Ovary (tissue), 7 donors: ENCODE measurements at regions not wholly inside any gene's neighbourhood (a gene's known extent, or its start where the extent isn't known, plus 50 kb on each side); places are given as distances from the start of the nearest gene placed in this dataset.
A peak's percentile ranks its signal among the peaks of the same experiment; 100 is the strongest.

Experiments used
- DNase-seq, 5 donors: peaks; one replicate each; pipeline ENCODE4 v3.0.0-alpha.2; 2019 to 2020
- H3K27ac ChIP-seq, 2 donors: fragments of 200-600 bp; one replicate each; pipeline versions ENCODE4 v1.5.1 to v1.8.0; 2019 to 2022
- H3K27me3 ChIP-seq: fragments of 200-600 bp; one replicate; pipeline ENCODE4 v1.8.0; 2022
- H3K36me3 ChIP-seq: fragments of 200-600 bp; sonication (generic); one replicate; pipeline ENCODE4 v1.5.1; 2019
- H3K4me1 ChIP-seq: one replicate; pipeline ENCODE4 v1.8.1; 2013; ENCODE audit warnings: mild to moderate bottlenecking, moderate library complexity; ENCODE audit not compliant: insufficient read depth
- H3K4me3 ChIP-seq: fragments of 200-600 bp; sonication (generic); one replicate; pipeline ENCODE4 v1.5.1; 2017
- H3K9me3 ChIP-seq, 2 donors: fragments of 200-600 bp in 1 of 2; sonication (generic) in 1 of 2; one replicate each; pipeline versions ENCODE4 v1.5.1 to v1.8.1; 2013 to 2019; ENCODE audit warnings: mild to moderate bottlenecking in 1 of 2, moderate library complexity in 1 of 2
- CTCF ChIP-seq, 3 donors: fragments of 450-650 bp in 2 of 3; fragments of 200-600 bp in 1 of 3; IDR thresholded peaks; one replicate each; pipeline versions ENCODE4 v1.5.1 to v1.8.0; 2016 to 2022; ENCODE audit warnings: antibody characterized with exemption in 3 of 3, mild to moderate bottlenecking in 1 of 3
- EP300 ChIP-seq: sonication (generic); formaldehyde crosslinking; IDR thresholded peaks from one replicate; pipeline ENCODE4 v1.6.1; 2017; ENCODE audit warnings: antibody characterized with exemption
- POLR2A ChIP-seq: fragments of 450-650 bp; IDR thresholded peaks from one replicate; pipeline ENCODE4 v1.6.1; 2017; ENCODE audit warnings: antibody characterized with exemption, mild to moderate bottlenecking, moderate library complexity
- WGBS, 3 donors: extraction: QIAGEN DNeasy Blood & Tissue Kit in 1 of 3; methylation state at CpG; one replicate each; pipeline versions ENCODE4 v1.1.5 to v1.1.7; 2013 to 2017; 5-methylcytosine and 5-hydroxymethylcytosine counted together
- intact Hi-C, 4 donors: fragments of 100-400 bp; cut with DNase I; formaldehyde crosslinking; loops; one replicate each; pipeline versions ENCODE4 v1.11.0 to v1.15.1; 2022 to 2023
- donor health status: DM: no; HTN: no; CAD: no; lungs with moderate emphysema.
- donor health status: DM: no; HTN: no; CAD: no.
- donor health status: Bipolar disorder and iron deficiency.
- donor health status: DM: no; HTN: no; CAD: no.
- donor health status: DM: yes; HTN: yes; CAD: no.

- 24 to 35% (median 32%) methylated on average over 40 of the region's 40 CpGs for WGBS, 3 donors
- Histone ChIP-seq H3K36me3 (no peaks in the 10 kb centered on the region), H3K27ac (no peak overlapping the region), H3K27me3 (no peaks in the 10 kb centered on the region), H3K9me3 (no peaks in the 10 kb centered on the region), H3K4me3 (peak overlapping the region; percentile 16), H3K4me1 (peaks cover 6% of the 10 kb centered on the region)
- intact Hi-C loops: no loop called here
- TF ChIP-seq CTCF (IDR thresholded peaks at IDR 0.05) (no peak), EP300 (no peak), POLR2A (no peak)
- no peak for DNase-seq
Measured at GRCh38 chr1:112850034-112850757, 105.8 kb downstream of the SLC16A1 start.

GRCh38 chr1:112849425-112850033 lies 106.5 kb downstream of the SLC16A1 start:
- Histone ChIP-seq H3K4me3 (peak overlapping the region; percentile 16), H3K27me3 (no peaks in the 10 kb centered on the region)

GRCh38 chr1:112841825-112842224 lies 114.2 kb downstream of the SLC16A1 start:
- intact Hi-C loops: no loop called here
- TF ChIP-seq CTCF (IDR thresholded peaks at IDR 0.05) (no peak), EP300 (no peak), POLR2A (no peak)
- Histone ChIP-seq H3K27ac (no peak overlapping the region), H3K36me3 (no peaks in the 10 kb centered on the region), H3K4me1 (no peaks in the 10 kb centered on the region), H3K9me3 (no peaks in the 10 kb centered on the region), H3K27me3 (no peaks in the 10 kb centered on the region), H3K4me3 (no peak overlapping the region)
- no peak for DNase-seq
- WGBS, 3 donors: 86 to 93% (median 91%) methylated on average over 10 of the region's 10 CpGs

More at GRCh38 chr1:112849425-112850033, 106.5 kb downstream of the SLC16A1 start:
- TF ChIP-seq CTCF (IDR thresholded peaks at IDR 0.05) (no peak), EP300 (no peak), POLR2A (no peak)
- Histone ChIP-seq H3K27ac (no peak overlapping the region), H3K36me3 (no peaks in the 10 kb centered on the region), H3K9me3 (no peaks in the 10 kb centered on the region), H3K4me1 (peaks cover 6% of the 10 kb centered on the region)
- peak in 2 of 5 donors; percentile 16 to 33 for DNase-seq
- intact Hi-C loops: no loop called here
- 1% methylated on average over 29 to 58 of the region's 58 CpGs for WGBS, 3 donors

- DNase-seq: no peak
Measured at GRCh38 chr1:112840631-112841624, 115.1 kb downstream of the SLC16A1 start.

More at GRCh38 chr1:112840631-112841624, 115.1 kb downstream of the SLC16A1 start:
- Histone ChIP-seq H3K4me3 (no peak overlapping the region), H3K27me3 (no peaks in the 10 kb centered on the region), H3K4me1 (no peaks in the 10 kb centered on the region), H3K9me3 (no peaks in the 10 kb centered on the region), H3K36me3 (no peaks in the 10 kb centered on the region), H3K27ac (no peak overlapping the region)
- WGBS, 3 donors: 83 to 85% (median 83%) methylated on average over 7 of the region's 7 CpGs
- intact Hi-C loops: no loop called here
- no peak for TF ChIP-seq POLR2A
- no peak for TF ChIP-seq EP300
- no peak for TF ChIP-seq CTCF (IDR thresholded peaks at IDR 0.05)
